Fibroblast of skin of left quadriceps (primary cell): ENCODE measurements at regions not wholly inside any gene's neighbourhood (a gene's known extent, or its start where the extent isn't known, plus 50 kb on each side); places are given as distances from the start of the nearest gene placed in this dataset.
"Not testable (repeated sequence)": the region's sequence is repeated elsewhere in the genome, so short reads cannot be mapped to it uniquely, and the experiment has no call there.

ENCODE experiments used
- DNase-seq, 2 experiments: peaks; one replicate each; pipeline ENCODE4 v3.0.0-alpha.2; 2013; ENCODE audit warnings: low read depth in 2 of 2

DNA sequence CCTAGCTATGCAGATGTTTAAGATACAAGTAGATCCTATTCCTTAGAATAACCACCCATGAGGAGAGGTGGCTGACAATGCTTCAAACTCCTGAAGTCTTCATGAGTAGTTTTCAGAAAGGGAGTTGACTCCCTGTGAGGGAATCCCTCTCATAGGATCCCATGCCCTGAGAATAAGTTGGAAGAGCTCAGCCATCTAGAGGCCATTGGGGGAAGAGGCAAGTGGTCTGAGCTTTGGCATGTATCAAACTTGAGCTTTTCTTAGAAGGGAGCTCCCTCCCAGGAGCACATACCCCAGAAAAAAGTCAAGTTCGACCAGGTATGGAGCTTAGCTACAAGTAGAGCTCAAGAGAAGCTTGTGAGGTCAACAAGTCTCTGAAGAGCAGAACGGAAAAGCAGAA lies 165.7 kb upstream of the RBM19 start:
- no peak for DNase-seq

DNA sequence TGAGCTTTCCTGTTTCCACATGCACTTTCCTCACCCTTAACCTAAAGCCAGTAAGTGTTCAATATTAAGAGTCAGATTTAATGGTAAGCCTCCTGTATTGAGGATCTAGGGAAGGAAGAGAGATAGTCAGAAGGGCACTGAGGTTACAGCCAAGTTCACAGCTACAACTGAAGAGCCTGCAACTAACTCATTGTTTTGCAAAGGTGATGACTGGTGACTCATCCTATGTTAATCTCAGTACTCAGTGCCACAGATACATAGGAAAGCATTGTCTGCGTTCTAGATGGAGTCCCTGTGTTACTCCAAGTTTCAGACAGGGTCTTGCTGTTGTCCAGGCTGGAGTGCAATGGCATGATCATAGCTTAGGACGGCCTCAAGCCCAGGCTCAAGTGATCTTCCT lies 157.0 kb upstream of the RBM19 start:
- no peak for DNase-seq

DNA sequence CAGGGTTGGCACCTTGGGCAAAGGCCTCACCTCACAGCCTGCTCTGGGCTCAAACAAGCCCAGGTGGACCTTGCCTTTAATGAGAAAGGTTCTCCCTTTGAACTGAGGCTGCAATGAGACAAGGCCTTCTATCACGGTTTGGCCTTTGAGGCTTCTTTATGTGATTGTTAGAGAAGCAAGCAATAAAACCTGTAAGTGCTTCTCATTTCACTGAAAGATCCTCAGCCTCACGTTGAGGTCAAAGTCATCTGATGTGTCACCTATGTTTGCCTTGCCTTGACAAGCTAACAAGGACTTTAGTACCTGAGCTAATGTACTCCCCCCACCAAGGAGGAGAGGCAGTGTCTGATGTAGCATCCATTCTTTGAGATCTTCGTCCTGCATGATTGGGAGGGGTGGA lies 155.9 kb upstream of the RBM19 start:
- DNase-seq = no peak

DNA sequence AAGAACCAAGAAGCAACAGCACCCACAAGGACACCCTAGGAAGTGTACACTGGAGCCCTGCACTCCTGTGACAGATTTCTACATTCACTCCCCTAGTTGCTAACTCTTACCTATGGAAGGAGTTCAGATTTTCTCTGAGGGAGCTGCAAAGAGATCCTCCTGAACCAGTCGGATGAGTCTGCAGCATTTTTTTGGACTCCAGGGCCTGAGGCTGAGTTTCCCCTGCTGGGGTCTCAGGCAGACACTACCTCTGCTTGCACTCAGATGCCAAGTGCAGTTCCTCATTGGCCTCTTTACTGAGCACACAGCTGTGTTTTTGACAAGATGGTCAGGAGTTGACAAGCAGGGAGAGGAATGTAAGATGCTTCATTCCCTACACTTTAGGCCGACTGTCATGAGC lies 153.2 kb upstream of the RBM19 start:
- DNase-seq = no peak

DNA sequence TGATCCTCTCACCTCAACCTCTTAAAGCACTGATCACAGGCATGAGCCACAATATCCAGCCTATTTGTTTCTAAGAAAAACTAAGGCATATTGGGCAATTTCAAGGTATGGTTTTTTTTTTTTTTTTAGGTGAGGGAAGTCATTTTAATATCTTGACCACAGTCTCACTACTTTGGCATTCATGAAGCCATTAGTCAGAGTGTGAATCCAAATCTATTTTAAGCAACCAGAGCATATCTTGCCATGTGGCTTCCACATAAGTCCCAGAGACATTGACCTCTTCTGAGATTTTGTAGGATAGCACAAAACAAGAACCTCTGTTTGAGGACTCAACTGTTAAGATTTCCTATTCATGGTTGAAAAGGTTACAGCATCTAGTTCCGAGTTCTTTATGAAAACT lies 130.3 kb upstream of the RBM19 start:
- peak; percentile 9 to 10 for DNase-seq

DNA sequence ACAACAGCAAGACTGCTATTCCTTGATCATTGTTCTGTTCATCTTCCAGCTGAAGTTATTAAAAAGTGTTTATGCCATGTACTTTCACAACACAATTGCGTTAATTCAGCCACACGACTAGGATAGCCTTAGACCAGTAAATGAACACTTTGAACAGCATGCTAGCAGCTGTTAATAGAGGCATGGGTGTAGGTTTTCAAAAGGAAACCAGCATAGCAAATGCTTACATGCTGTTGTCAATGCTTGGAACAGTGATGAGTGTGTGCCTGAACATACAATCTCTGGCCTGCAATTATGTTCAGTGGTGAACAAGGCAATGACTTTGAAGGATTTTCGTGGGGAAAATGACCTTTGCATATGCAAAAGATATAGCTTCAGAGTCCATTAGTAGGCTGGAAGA lies 127.4 kb upstream of the RBM19 start:
- DNase-seq = no peak

DNA sequence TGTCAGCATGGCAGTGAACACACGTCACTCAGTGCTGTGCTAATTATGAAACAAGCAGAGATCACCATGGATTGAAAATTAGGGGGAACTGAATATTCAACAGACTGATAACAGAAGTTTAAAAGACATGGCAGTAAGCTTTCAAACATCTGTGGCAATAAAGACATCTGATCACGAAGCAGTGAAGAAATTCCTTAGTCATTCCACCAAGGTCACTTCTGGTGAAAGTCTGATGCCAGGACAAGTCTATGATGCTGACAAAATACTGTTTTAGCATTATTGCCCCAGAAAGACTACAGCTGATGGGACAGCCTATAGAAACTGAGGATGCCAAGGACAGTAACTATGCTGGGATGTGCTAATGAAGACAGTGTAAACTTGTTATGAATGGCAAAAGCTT lies 126.9 kb upstream of the RBM19 start:
- DNase-seq = no peak

DNA sequence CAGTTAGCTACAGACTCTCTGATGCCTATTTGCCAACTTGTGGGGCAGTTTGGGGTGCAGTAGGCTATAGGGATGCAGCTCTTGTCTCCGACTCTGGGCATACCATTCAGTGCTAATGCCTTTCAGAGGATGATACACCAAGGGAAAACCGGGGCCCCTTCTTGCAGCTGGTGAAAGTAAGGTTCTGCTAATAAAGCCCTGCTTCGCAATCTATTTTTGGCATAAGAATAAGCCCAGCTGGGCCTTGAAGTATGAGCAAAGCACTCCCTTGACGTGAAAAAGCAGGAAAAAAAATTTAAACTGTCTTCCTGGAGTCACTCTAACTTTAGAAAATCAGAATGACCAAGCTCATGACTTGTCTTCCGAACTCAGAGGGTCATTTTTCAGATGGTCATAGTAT lies 124.1 kb upstream of the RBM19 start:
- no peak for DNase-seq

DNA sequence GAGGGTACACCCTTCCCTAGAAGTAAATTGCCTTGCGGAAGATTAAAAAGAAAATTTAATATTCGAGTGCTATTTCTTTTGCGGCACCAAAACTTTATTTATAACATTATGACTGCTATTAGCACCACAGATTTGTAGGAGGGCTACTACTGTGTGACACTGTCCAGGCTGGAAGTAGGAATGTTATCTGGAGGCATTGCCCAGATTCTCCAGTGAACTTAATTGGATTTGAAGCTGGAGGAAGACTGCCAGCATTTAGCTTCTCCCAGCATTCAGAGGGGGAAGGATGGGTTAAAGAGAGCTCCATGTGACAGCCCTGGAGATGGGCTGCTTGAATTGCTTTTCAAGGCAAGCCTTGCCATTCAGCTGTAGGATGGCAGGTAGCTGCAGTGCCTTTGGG lies 107.0 kb upstream of the RBM19 start:
- DNase-seq = no peak

DNA sequence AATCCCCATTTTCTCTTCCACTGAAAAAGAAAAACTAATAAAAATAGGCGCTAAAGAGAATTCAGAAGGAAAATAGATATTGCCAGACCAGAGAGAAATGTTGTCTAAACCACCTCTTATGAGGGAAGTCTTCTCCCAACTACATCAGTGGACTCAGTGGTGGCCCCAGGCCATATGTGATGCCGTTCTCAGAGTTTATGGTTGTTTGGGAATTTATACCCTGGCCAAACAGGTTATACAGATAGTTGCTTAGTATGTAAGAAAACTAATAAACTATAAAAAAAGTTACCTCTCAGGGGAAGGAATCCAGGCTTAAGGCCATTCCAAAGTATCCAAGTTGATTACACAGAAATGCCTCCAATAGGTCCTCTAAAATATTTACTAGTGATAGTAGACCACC lies 103.4 kb upstream of the RBM19 start:
- no peak for DNase-seq

DNA sequence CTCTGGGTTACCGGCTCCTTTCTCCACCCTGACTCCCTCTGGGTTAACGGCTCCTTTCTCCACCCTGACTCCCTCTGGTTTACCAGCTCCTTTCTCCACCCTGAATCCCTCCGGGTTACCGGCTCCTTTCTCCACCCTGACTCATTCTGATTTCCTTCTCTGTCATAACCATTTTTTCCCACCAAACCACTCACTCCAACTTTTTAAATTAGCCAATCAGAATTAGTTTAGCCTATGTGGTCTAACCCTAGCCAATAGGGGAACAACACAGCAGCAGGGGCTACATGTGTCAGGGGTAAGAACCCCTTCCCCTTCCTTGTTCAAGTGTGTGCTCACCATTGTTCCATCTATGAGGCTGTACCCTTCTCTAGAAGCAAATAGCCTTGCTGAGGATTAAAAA lies 98.4 kb upstream of the RBM19 start:
- no peak for DNase-seq

DNA sequence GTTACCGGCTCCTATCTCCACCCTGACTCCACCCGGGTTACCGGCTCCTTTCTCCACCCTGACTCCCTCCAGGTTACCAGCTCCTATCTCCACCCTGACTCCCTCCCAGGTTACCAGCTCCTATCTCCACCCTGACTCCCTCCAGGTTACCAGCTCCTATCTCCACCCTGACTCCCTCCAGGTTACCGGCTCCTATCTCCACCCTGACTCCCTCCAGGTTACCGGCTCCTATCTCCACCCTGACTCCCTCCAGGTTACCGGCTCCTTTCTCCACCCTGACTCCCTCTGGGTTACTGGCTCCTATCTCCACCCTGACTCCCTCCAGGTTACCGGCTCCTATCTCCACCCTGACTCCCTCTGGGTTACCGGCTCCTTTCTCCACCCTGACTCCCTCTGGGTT lies 97.9 kb upstream of the RBM19 start:
- DNase-seq = not testable (repeated sequence)

DNA sequence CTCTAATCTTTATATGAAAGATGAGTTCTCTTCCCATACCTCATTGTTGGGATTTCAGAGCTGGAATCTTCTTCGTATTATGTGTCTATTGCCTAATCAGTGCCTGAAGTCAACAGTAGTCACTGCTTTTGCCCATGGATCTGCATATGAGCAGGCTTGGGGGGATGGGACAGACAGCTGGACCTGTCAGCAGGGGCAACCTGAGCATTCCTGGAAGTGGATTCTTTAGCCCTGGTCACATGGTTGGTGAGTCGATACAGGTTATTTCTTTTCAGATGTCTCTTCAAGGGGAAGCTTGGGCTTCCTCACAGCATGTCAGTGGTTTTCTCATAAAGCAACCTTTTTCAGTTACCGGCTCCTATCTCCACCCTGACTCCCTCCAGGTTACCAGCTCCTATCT lies 97.3 kb upstream of the RBM19 start:
- DNase-seq = no peak

DNA sequence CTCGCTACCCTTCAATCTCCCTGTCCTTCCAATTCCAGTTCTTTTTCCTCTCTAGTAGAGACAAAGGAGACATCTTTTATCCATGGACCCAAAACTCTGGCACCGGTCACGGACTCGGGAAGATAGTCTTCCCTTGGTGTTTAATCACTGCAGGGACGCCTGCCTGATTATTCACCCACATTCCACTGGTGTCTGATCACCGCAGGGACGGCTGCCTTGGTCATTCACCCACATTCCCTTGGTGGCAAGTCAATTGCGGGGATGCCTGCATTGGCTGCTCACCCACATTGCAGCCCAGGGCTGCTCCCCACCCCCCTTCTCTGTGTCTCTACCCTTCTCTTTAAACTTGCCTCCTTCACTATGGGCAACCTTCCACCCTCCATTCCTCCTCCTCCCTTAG lies 90.2 kb upstream of the RBM19 start:
- DNase-seq = not testable (repeated sequence)

DNA sequence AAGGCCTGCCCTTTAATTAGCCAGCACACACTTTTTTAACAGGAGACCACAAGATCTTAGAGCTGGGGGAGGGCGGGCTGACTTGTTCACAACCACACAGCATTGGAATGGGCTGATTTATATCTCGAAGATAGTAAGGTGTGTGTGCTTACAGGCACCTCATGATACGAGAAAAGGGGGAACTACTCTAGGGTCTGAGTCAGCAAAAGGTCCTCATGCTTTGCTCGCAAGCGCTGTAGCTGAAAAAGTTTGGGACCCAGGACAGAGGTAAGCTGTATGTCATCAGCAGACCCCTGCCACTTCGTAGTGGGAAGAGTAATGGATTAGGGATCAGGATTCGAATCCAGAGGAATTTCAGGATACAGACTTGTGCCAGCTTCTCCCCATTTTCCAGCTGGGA lies 88.9 kb upstream of the RBM19 start:
- DNase-seq = no peak

DNA sequence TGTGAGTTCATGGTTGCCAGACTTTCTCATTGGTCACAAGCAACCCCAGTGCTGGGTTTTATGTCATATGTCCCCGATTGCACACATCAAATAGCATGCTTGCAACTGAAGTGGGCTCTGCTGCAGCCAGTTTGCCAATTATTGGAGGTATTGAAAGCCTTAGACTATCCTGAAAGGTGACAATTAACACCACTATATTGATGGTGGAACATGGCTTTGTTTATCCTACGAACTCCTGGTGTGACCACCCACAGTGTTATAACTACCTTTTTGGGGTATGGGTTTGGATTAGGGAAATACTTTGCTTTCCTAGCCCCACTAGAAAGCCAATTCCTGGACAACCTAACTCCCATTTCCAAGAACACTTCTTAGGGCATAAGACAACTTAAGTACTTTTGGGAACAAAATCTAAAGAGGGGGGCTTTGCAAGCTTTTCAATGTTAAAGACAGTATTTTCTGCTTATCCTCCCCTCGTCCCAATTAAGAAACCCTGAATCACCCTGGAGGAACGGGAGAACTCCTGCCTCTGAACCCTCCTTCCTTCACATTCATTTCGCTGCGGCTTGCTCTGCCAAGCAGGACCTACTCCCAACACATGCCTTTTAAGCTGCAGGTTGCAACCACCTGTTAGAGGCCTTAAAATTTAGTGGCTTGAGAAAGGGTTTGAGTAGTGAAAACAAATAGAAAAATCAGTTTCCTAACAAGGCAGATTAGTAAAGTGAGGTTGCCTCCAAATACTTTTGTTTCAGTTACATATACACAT lies 80.3 kb upstream of the RBM19 start:
- no peak for DNase-seq

DNA sequence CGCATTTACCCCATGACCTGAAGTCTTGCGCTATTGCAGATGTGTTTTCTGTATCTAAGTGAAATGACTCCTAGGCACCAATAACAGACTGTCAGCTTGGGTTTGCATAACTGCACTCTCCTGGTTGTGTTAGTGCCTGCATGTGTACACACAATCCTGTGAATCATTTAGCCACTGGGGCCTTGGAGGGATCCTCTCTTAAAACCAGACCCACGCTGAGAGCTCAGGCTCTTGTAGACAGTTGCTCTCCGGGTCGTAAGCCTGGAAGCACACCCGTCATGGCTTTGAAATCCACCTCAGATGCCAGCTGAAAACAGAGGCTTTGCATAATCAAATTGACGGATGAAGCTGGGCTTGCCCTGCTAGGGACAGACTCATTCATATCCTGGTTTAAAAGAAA lies 79.2 kb upstream of the RBM19 start:
- DNase-seq = no peak

DNA sequence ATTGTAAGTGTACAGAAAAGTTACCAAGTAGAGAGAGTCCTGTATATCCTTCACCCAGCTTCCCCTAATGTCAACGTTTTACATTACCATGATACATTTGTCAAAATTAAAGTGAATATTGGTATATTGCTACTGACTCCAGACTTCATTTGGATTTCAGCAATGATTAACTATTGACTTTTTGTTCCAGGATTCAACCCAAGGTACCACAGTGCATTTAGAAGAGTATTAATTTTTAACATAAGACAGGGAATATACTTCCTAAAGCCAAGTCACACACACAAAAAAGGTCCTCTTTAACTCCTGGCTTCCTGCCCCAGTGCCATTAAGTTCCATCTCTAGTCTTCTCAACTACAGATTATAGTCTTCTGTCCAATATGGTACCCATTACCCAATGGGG lies 75.5 kb upstream of the RBM19 start:
- no peak for DNase-seq

DNA sequence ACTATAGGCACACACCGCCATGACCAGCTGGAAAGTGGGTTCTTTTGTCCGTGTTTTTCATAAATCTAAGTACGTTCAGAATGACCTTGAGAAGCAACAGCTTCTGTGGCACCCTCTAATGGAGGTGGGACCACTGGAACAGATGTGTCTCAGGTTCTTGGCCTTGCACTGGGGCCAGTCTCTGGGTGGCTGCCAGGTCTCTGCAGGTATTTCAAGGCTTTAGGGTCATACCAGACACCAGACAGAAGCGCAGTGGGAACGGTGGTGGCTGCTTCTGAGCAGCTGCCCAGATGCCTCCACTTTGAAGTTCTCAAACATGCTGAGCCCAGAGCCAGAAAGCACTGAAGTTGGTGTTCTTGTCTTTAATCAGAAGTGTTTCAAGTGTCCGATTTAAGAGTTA lies 75.0 kb upstream of the RBM19 start:
- DNase-seq = no peak

DNA sequence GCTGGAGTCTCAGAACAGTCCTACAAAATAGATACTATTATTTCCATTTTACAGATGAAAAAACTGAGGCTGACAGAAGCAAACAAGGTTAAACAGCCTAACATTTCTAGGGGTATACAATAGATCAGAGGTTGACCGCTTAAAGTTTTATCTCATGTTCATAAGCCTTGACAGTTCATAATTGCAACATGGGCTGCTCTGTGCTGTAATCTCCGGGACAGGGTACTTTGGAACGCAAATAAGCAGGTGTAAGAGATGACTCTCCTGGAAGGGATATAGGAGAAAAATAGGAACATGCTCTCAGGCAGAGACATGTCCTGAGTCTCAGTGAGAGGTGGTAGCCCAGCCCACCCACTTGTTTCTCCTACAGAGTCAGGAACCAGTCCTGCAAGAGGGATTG lies 72.8 kb upstream of the RBM19 start:
- no peak for DNase-seq

DNA sequence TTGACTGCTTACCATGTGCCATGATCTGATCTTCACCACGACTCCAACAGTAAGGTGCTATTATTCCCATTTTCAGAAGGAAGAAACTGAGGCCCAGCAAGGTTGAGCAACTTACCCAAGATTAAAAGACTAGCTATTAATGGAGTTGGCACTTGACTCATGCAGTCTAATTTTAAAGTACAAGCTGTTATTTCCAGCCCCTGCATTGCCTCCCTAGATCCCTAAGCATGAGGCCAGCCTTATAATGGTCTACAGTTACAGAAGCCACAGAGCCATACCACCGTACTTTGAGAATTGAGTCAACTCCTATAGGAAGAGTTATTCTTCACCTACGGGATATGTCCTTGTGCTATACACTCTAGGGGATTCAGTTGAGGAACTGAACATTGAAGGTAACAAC lies 66.7 kb upstream of the RBM19 start:
- no peak for DNase-seq

DNA sequence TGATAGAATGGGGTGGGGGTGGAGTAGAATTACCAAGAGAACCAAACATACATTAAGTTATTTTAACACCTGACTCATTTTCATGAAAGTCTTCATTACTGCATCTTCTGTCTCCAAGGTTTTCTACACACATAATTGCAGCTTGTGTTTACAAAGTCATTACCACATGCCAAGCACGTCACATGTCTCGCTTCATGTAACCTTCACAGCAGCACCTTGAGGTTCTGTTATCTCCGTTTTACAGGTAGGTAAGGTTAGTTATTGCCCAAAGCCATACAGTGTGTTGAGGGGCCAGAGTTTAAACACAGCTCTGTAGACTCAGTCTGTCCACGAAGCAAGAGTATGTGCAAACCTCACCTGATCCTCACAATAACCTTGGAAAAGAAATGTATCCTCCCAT lies 64.3 kb upstream of the RBM19 start:
- no peak for DNase-seq

DNA sequence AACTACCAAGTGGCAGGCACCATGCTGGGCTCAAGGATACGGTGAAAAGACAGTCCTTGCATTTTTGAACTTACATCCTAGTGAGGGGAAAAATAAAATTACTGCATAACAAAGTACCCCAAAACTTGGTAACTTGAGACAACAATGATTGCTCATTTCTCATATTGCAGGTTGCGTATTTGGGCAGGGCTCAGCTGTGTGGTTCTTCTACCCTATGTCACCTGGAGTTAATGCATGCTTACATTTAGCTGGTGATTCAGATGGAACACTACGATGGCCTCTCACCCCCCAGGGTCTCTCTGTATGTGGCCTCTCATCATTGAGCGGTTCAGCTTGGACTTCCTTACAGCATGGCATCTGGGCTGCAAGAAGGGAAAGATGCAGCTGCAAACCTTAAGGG lies 60.7 kb upstream of the RBM19 start:
- no peak for DNase-seq

DNA sequence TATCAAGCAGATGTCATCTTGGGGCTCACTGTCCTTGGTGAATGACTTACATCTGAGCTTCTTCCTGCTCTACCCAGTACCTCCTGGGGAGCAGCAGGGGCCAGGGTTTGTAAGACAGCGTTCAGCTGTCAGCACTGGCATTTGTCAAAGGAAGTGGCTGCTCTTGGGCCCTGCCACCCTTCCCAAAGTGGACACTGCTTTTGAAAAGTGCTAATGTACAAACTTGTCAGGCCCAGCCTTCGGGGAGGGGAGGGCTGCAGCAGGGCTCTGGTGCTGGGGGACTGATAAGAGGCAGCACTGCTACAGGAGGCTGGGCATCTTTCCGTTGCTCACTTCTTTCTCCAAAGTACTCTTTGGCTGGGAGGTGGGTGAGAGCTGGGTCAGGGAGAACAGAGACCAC lies 59.8 kb upstream of the RBM19 start:
- DNase-seq = no peak
